Prostate gland (tissue), 2 donors: ENCODE measurements at regions not wholly inside any gene's neighbourhood (a gene's known extent, or its start where the extent isn't known, plus 50 kb on each side); places are given as distances from the start of the nearest gene placed in this dataset.
"Not testable (repeated sequence)": the region's sequence is repeated elsewhere in the genome, so short reads cannot be mapped to it uniquely, and the experiment has no call there.

Experiments
- DNase-seq: peaks from one replicate; pipeline ENCODE4 v3.0.0-alpha.2; 2019; ENCODE audit warnings: low spot score
- H3K27ac ChIP-seq, 2 donors: fragments of 200-600 bp; sonication (generic); 2 replicates each; pipeline ENCODE4 v1.5.1; 2017 to 2019
- H3K27me3 ChIP-seq: fragments of 200-600 bp; sonication (generic); replicated peaks from 2 replicates; pipeline ENCODE4 v1.5.1; 2019; ENCODE audit not compliant: insufficient read depth
- H3K36me3 ChIP-seq, 2 donors: fragments of 200-600 bp; sonication (generic); 1 replicate in 1 of 2; 2 replicates in 1 of 2; pipeline versions ENCODE4 v1.5.1 to v1.8.1; 2017 to 2019
- H3K4me1 ChIP-seq: fragments of 200-600 bp; sonication (generic); replicated peaks from 2 replicates; pipeline ENCODE4 v1.5.1; 2019
- H3K4me3 ChIP-seq, 2 donors: fragments of 200-600 bp; sonication (generic); 2 replicates each; pipeline ENCODE4 v1.5.1; 2017 to 2019
- H3K9me3 ChIP-seq: fragments of 200-600 bp; sonication (generic); 2 replicates; pipeline ENCODE4 v1.5.1; 2017
- POLR2A ChIP-seq: fragments of 450-650 bp; IDR thresholded peaks from one replicate; pipeline ENCODE4 v1.6.1; 2016; ENCODE audit warnings: antibody characterized with exemption, mild to moderate bottlenecking
- POLR2AphosphoS5 ChIP-seq: sonication (generic); formaldehyde crosslinking; IDR thresholded peaks from one replicate; pipeline ENCODE4 v1.6.1; 2017; ENCODE audit warnings: antibody characterized with exemption
- WGBS: methylation state at CpG from one replicate; pipeline ENCODE4 v1.1.5; 2018; 5-methylcytosine and 5-hydroxymethylcytosine counted together
- intact Hi-C: fragments of 100-400 bp; cut with DNase I; formaldehyde crosslinking; loops from one replicate; pipeline ENCODE4 v1.14.2; 2022
- TF ChIP-seq, protein P1 (sequence below), 4 experiments: fragments of 200-600 bp in 2 of 4; fragments of 450-650 bp in 2 of 4; sonication (generic) in 2 of 4; IDR thresholded peaks; 1 replicate in 3 of 4; 2 replicates in 1 of 4; pipeline ENCODE4 v1.5.1; 2016 to 2019; ENCODE audit warnings: antibody characterized with exemption in 4 of 4, mild to moderate bottlenecking in 2 of 4, moderate library complexity in 2 of 4

DNA sequence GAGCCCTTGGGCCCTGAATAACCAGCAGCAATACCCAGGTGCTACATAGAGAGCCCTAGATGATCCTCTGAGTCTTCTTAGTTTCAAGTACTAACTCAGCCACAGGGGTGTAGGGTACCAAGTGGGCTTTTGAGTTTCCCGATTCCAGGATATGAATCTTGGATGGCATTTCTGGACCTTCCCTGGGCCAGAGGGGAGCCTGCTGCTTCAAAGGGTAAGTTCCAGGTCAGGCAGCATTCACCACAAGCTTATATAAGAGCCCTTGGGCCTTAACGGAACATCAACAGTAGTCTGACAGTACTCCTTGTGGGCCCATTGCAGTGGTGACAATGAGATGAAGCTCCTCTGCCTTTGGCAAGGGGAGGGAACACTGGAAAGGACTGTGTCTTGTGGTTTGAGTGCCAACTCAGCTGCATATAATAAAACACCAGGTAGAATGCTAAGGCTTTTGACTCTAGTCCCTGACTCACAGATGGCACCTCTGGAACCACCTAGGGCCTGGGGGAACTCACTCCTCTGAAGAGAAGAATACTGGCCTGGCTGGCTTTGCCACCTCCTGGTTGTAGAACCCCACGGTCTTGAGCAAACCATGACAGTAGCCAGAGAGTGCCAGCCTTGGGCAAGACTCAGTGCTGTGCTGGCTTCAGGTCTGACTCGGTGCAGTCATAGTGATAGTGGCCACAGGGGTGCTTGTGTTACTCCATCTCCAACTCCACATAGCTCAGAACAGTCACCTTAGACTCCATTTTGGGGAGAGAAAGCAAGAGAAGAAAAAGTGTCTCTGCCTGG is 235.7 kb downstream of the AKAIN1 start:
- Histone ChIP-seq H3K4me1 (no peaks in the 10 kb centered on the region), H3K27ac (no peak overlapping the region), H3K9me3 (no peaks in the 10 kb centered on the region), H3K36me3 (no peaks in the 10 kb centered on the region), H3K4me3 (no peak overlapping the region), H3K27me3 (no peaks in the 10 kb centered on the region)
- intact Hi-C loops, result no loop called here
- TF ChIP-seq POLR2AphosphoS5, result no peak
- TF ChIP-seq POLR2A, result no peak
- TF ChIP-seq, protein P1, sequence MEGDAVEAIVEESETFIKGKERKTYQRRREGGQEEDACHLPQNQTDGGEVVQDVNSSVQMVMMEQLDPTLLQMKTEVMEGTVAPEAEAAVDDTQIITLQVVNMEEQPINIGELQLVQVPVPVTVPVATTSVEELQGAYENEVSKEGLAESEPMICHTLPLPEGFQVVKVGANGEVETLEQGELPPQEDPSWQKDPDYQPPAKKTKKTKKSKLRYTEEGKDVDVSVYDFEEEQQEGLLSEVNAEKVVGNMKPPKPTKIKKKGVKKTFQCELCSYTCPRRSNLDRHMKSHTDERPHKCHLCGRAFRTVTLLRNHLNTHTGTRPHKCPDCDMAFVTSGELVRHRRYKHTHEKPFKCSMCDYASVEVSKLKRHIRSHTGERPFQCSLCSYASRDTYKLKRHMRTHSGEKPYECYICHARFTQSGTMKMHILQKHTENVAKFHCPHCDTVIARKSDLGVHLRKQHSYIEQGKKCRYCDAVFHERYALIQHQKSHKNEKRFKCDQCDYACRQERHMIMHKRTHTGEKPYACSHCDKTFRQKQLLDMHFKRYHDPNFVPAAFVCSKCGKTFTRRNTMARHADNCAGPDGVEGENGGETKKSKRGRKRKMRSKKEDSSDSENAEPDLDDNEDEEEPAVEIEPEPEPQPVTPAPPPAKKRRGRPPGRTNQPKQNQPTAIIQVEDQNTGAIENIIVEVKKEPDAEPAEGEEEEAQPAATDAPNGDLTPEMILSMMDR (IDR thresholded peaks at IDR 0.05), result no peak
- 98% methylated on average over 4 of the region's 4 CpGs for WGBS
- DNase-seq, result no peak

DNA sequence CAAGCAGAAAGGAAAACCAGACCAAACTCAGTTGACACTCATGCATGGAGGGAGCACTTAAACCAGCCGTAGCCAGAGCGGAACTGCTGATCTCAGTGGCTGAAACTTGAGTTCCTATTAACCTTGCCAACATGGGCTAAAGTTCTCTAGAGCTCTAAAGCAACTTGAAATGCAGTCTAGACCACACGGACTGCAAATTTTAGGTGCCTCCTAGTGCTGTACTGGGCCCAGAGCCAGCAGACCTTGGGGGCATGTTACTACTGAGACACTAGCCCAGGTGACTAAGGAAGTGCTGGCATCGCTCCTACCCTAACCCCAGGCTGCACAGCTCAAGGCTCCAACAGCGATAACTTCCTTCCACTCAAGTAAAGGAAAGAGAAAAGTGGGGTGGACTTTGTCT is 236.5 kb downstream of the AKAIN1 start:
- intact Hi-C loops, result no loop called here
- DNase-seq, result no peak
- Histone ChIP-seq H3K27ac (no peak overlapping the region), H3K9me3 (no peaks in the 10 kb centered on the region), H3K27me3 (no peaks in the 10 kb centered on the region), H3K36me3 (no peaks in the 10 kb centered on the region), H3K4me1 (no peaks in the 10 kb centered on the region), H3K4me3 (no peak overlapping the region)
- TF ChIP-seq, protein P1 (IDR thresholded peaks at IDR 0.05), result no peak
- TF ChIP-seq POLR2A (no peak), POLR2AphosphoS5 (no peak)
- 89% methylated on average over 5 of the region's 5 CpGs for WGBS

DNA sequence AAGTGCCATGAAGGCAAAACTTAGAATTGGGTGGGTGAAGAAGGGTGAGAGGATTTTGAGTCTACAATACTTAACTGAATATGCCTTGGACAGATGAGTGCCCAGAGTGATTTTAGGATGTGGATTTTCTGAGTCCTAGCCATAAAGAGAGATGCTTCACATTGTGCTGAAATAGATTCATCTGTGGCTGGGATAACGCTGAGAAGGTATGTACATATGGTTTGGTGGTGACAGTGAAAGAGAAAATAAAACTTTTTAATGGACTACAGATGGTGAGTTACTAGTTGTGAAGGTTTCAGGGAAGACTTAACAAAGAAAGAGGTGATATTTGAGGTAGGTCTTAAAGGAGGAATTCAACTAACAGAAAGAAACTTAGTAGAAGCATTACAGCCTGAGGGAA is 265.8 kb downstream of the AKAIN1 start:
- no peaks in the 10 kb centered on the region for H3K4me1 ChIP-seq
- intact Hi-C loops, result no loop called here
- no peak overlapping the region for H3K27ac ChIP-seq
- H3K9me3 ChIP-seq, result no peaks in the 10 kb centered on the region
- no peaks in the 10 kb centered on the region for H3K36me3 ChIP-seq
- 85% methylated on average over 1 of the region's 1 CpG for WGBS
- DNase-seq, result no peak
- no peak for TF ChIP-seq POLR2A
- no peak for TF ChIP-seq POLR2AphosphoS5
- TF ChIP-seq, protein P1 (IDR thresholded peaks at IDR 0.05), result no peak
- H3K27me3 ChIP-seq, result no peaks in the 10 kb centered on the region
- H3K4me3 ChIP-seq, result no peak overlapping the region

DNA sequence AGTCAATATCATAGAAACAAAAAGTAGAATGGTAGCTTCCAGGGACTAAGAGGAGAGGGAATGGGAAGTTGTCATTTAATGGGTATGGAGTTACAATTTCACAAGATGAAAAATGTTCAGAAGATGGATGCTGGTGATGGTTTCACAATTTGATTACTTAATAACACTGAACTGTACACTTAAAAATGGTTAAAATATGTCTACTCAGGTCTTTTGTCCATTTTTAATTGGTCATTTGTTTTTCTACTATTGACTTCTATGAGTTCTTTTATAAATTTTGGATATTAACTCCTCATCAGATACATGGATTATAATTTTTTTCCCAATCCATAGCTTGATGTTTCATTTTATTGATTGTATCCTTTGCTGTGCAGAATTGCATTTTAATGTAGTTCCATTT is 275.5 kb downstream of the AKAIN1 start:
- Histone ChIP-seq H3K9me3 (no peaks in the 10 kb centered on the region), H3K27me3 (no peaks in the 10 kb centered on the region), H3K27ac (no peak overlapping the region), H3K4me3 (no peak overlapping the region), H3K36me3 (no peaks in the 10 kb centered on the region), H3K4me1 (no peaks in the 10 kb centered on the region)
- intact Hi-C loops, result no loop called here
- TF ChIP-seq POLR2A (no peak), POLR2AphosphoS5 (no peak)
- TF ChIP-seq, protein P1 (IDR thresholded peaks at IDR 0.05), result no peak
- DNase-seq, result no peak

DNA sequence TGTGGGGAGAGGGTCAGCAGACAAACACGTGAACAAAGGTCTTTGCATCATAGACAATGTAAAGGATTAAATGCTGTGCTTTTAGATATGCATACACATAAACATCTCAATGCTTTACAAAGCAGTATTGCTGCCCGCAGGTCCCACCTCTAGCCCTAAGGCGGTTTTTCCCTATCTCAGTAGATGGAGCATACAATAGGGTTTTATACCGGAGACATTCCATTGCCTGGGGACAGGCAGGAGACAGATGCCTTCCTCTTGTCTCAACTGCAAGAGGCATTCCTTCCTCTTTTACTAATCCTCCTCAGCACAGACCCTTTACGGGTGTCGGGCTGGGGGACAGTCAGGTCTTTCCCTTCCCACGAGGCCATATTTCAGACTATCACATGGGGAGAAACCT is 279.5 kb downstream of the AKAIN1 start:
- H3K9me3 ChIP-seq, H3K4me3 ChIP-seq, H3K27ac ChIP-seq, intact Hi-C loops, H3K27me3 ChIP-seq, H3K4me1 ChIP-seq, H3K36me3 ChIP-seq, DNase-seq: not testable (repeated sequence)
- 54% methylated on average over 4 of the region's 7 CpGs for WGBS
